H1 (cell line): ENCODE measurements at regions not wholly inside any gene's neighbourhood (a gene's known extent, or its start where the extent isn't known, plus 50 kb on each side); places are given as distances from the start of the nearest gene placed in this dataset.

Experiments
- BACH1 ChIP-seq: IDR thresholded peaks from 2 replicates; pipeline ENCODE4 v1.6.1; 2012; ENCODE audit warnings: low read length, improper control_type of control experiment
- CTBP2 ChIP-seq: IDR thresholded peaks from 2 replicates; pipeline ENCODE4 v1.7.0; 2011; ENCODE audit warnings: borderline replicate concordance, mild to moderate bottlenecking, moderate library complexity, mixed read lengths, low read length; ENCODE audit not compliant: insufficient read depth, insufficient read length
- EGR1 ChIP-seq: IDR thresholded peaks from 2 replicates; pipeline ENCODE4 v1.6.1; 2011; ENCODE audit warnings: low read depth, low read length, borderline replicate concordance
- HDAC6 ChIP-seq: IDR thresholded peaks from one replicate; pipeline ENCODE4 v1.7.1; 2012; ENCODE audit warnings: low read depth, mild to moderate bottlenecking, inconsistent platforms, low read length, moderate library complexity
- KDM5A ChIP-seq: fragments of 200-600 bp; IDR thresholded peaks from 2 replicates; pipeline ENCODE4 v1.7.1; 2012; ENCODE audit warnings: mild to moderate bottlenecking, low read length, inconsistent platforms, mixed read lengths
- MAFK ChIP-seq: IDR thresholded peaks from 2 replicates; pipeline ENCODE4 v1.6.1; 2012; ENCODE audit warnings: low read depth, mild to moderate bottlenecking, improper control_type of control experiment, low read length
- NRF1 ChIP-seq: IDR thresholded peaks from 2 replicates; pipeline ENCODE4 v1.6.1; 2011; ENCODE audit warnings: mild to moderate bottlenecking, low read depth, low read length, improper control_type of control experiment
- RBBP5 ChIP-seq: IDR thresholded peaks from 2 replicates; pipeline ENCODE4 v1.7.1; 2012; ENCODE audit warnings: low read depth, mild to moderate bottlenecking, inconsistent platforms, low read length, moderate library complexity, borderline replicate concordance
- RXRA ChIP-seq: IDR thresholded peaks from 2 replicates; pipeline ENCODE4 v1.6.1; 2011; ENCODE audit warnings: low read depth, mild to moderate bottlenecking, low read length, moderate library complexity; ENCODE audit not compliant: insufficient read depth
- TF ChIP-seq, protein P1 (sequence below): fragments of 300-600 bp; sonication (generic); IDR thresholded peaks from 2 replicates; pipeline ENCODE4 v1.7.1; 2012; ENCODE audit warnings: low read length, moderate library complexity, mild to moderate bottlenecking, inconsistent platforms; ENCODE audit not compliant: insufficient replicate concordance
- TF ChIP-seq, protein P2 (sequence below): IDR thresholded peaks from 2 replicates; pipeline ENCODE4 v1.6.1; 2011; ENCODE audit warnings: low read length, improper control_type of control experiment

DNA sequence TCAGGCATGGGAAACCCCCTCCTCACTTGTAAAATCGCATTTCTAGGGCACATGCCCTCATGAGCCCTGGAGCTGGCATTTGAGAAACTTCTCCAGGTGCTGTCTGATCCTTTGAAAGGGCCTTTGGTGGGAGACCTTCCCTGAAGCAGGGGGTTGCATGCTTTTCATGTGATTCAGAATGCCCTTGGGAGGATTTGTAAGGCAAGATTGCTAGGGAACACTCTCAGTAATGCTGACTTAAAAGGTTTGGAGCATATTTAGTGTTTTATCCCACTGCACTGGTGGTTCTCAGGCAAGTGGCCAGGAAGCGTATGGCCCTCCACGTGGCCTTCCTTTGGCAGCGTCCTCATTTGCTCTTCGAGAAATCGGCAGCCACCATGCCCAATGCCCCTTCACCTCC, 164.1 kb downstream of the ARRDC4 start (continued):
- TF ChIP-seq, protein P1, sequence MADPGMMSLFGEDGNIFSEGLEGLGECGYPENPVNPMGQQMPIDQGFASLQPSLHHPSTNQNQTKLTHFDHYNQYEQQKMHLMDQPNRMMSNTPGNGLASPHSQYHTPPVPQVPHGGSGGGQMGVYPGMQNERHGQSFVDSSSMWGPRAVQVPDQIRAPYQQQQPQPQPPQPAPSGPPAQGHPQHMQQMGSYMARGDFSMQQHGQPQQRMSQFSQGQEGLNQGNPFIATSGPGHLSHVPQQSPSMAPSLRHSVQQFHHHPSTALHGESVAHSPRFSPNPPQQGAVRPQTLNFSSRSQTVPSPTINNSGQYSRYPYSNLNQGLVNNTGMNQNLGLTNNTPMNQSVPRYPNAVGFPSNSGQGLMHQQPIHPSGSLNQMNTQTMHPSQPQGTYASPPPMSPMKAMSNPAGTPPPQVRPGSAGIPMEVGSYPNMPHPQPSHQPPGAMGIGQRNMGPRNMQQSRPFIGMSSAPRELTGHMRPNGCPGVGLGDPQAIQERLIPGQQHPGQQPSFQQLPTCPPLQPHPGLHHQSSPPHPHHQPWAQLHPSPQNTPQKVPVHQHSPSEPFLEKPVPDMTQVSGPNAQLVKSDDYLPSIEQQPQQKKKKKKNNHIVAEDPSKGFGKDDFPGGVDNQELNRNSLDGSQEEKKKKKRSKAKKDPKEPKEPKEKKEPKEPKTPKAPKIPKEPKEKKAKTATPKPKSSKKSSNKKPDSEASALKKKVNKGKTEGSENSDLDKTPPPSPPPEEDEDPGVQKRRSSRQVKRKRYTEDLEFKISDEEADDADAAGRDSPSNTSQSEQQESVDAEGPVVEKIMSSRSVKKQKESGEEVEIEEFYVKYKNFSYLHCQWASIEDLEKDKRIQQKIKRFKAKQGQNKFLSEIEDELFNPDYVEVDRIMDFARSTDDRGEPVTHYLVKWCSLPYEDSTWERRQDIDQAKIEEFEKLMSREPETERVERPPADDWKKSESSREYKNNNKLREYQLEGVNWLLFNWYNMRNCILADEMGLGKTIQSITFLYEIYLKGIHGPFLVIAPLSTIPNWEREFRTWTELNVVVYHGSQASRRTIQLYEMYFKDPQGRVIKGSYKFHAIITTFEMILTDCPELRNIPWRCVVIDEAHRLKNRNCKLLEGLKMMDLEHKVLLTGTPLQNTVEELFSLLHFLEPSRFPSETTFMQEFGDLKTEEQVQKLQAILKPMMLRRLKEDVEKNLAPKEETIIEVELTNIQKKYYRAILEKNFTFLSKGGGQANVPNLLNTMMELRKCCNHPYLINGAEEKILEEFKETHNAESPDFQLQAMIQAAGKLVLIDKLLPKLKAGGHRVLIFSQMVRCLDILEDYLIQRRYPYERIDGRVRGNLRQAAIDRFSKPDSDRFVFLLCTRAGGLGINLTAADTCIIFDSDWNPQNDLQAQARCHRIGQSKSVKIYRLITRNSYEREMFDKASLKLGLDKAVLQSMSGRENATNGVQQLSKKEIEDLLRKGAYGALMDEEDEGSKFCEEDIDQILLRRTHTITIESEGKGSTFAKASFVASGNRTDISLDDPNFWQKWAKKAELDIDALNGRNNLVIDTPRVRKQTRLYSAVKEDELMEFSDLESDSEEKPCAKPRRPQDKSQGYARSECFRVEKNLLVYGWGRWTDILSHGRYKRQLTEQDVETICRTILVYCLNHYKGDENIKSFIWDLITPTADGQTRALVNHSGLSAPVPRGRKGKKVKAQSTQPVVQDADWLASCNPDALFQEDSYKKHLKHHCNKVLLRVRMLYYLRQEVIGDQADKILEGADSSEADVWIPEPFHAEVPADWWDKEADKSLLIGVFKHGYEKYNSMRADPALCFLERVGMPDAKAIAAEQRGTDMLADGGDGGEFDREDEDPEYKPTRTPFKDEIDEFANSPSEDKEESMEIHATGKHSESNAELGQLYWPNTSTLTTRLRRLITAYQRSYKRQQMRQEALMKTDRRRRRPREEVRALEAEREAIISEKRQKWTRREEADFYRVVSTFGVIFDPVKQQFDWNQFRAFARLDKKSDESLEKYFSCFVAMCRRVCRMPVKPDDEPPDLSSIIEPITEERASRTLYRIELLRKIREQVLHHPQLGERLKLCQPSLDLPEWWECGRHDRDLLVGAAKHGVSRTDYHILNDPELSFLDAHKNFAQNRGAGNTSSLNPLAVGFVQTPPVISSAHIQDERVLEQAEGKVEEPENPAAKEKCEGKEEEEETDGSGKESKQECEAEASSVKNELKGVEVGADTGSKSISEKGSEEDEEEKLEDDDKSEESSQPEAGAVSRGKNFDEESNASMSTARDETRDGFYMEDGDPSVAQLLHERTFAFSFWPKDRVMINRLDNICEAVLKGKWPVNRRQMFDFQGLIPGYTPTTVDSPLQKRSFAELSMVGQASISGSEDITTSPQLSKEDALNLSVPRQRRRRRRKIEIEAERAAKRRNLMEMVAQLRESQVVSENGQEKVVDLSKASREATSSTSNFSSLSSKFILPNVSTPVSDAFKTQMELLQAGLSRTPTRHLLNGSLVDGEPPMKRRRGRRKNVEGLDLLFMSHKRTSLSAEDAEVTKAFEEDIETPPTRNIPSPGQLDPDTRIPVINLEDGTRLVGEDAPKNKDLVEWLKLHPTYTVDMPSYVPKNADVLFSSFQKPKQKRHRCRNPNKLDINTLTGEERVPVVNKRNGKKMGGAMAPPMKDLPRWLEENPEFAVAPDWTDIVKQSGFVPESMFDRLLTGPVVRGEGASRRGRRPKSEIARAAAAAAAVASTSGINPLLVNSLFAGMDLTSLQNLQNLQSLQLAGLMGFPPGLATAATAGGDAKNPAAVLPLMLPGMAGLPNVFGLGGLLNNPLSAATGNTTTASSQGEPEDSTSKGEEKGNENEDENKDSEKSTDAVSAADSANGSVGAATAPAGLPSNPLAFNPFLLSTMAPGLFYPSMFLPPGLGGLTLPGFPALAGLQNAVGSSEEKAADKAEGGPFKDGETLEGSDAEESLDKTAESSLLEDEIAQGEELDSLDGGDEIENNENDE, result no peak
- TF ChIP-seq CTBP2, result no peak
- TF ChIP-seq RBBP5, result no peak
- TF ChIP-seq MAFK, result no peak
- TF ChIP-seq NRF1, result no peak
- TF ChIP-seq RXRA, result no peak
- no peak for TF ChIP-seq HDAC6
- no peak for TF ChIP-seq BACH1
- no peak for TF ChIP-seq KDM5A
- TF ChIP-seq EGR1, result no peak
- TF ChIP-seq, protein P2, sequence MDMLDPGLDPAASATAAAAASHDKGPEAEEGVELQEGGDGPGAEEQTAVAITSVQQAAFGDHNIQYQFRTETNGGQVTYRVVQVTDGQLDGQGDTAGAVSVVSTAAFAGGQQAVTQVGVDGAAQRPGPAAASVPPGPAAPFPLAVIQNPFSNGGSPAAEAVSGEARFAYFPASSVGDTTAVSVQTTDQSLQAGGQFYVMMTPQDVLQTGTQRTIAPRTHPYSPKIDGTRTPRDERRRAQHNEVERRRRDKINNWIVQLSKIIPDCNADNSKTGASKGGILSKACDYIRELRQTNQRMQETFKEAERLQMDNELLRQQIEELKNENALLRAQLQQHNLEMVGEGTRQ, result no peak
